ENCODE measurements at regions not wholly inside any gene's neighbourhood (a gene's known extent, or its start where the extent isn't known, plus 50 kb on each side); places are given as distances from the start of the nearest gene placed in this dataset.

DNA sequence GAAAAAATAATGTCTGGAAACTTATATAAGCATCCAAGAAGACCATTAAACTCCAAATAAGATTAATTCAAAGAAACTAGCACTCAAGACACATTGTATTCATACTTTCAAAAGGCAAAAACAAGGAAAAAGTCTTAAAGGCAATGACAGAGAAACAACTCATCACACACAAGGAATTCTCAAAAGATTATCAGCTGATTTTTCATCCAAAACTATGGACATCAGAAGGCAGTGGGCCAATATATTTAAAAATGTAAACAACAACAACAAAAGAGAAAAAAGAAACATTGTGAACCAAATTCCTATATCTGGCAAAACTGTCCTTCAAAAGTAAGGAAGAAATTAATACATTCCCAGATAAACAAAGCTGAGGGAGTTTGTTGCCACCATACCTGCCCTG is 711.4 kb upstream of the GALNTL6 start:
- BruUV-seq (replicated peaks): no TSS peak
- no peak for DNase-seq

DNA sequence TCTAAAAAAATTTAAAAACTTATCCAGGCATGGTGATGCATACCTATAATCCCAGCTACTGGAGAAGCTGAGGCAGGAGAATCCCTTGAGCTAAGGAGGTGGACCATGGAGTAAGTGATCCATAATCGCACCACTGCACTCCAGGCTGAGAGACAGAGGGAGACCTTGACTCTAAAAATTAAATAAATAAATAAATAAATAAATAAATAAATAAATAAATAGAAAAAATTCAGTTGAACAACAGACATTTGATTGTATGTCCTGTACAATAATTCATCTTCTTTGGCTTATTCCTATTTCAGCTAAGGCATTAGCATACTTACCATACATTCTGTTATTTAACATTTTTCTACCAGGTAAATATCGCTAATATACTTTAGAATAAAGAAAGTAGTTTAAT is 726.1 kb upstream of the GALNTL6 start:
- no TSS peak for BruUV-seq (replicated peaks)
- no peaks in the 10 kb centered on the region for H3K4me1 ChIP-seq
- no peak overlapping the region for H3K4me3 ChIP-seq (ENCODE audit: low read depth, low read length)
- CTCF ChIA-PET: no interaction called here
- H3K27me3 ChIP-seq (replicated peaks; ENCODE audit: control insufficient read depth, insufficient read depth, low read length): no peaks in the 10 kb centered on the region
- no peaks in the 10 kb centered on the region for H3K36me3 ChIP-seq (ENCODE audit: control insufficient read depth, insufficient read depth, low read length)
- Mint-ChIP-seq H3K4me3 (ENCODE audit: unreplicated experiment) (no peak overlapping the region), H3K27ac (ENCODE audit: unreplicated experiment) (no peak overlapping the region), H3K36me3 (ENCODE audit: insufficient read depth, unreplicated experiment) (no peaks in the 10 kb centered on the region), H3K4me1 (ENCODE audit: low read depth, unreplicated experiment) (no peaks in the 10 kb centered on the region), H3K9me3 (ENCODE audit: unreplicated experiment) (peaks cover 15% of the 10 kb centered on the region), H3K27me3 (ENCODE audit: insufficient read depth, unreplicated experiment) (no peaks in the 10 kb centered on the region)
- H3K9me3 ChIP-seq: peaks cover 13% of the 10 kb centered on the region
- intact Hi-C loops (cut with micrococcal nuclease; ENCODE audit: unreplicated experiment): no loop called here
- POLR2A ChIA-PET: no interaction called here
- TF ChIP-seq, protein P1, sequence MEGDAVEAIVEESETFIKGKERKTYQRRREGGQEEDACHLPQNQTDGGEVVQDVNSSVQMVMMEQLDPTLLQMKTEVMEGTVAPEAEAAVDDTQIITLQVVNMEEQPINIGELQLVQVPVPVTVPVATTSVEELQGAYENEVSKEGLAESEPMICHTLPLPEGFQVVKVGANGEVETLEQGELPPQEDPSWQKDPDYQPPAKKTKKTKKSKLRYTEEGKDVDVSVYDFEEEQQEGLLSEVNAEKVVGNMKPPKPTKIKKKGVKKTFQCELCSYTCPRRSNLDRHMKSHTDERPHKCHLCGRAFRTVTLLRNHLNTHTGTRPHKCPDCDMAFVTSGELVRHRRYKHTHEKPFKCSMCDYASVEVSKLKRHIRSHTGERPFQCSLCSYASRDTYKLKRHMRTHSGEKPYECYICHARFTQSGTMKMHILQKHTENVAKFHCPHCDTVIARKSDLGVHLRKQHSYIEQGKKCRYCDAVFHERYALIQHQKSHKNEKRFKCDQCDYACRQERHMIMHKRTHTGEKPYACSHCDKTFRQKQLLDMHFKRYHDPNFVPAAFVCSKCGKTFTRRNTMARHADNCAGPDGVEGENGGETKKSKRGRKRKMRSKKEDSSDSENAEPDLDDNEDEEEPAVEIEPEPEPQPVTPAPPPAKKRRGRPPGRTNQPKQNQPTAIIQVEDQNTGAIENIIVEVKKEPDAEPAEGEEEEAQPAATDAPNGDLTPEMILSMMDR (IDR thresholded peaks at IDR 0.05; ENCODE audit: insufficient read depth in 1 of 2, low read depth in 1 of 2, low read length in 1 of 2, severe bottlenecking in 1 of 2, unreplicated experiment in 1 of 2): no peak
- DNase-seq: no peak

More for the DNA sequence above, 711.4 kb upstream of the GALNTL6 start:
- Histone ChIP-seq H3K9me3 (no peaks in the 10 kb centered on the region), H3K4me3 (ENCODE audit: low read depth, low read length) (no peak overlapping the region), H3K27me3 (replicated peaks; ENCODE audit: control insufficient read depth, insufficient read depth, low read length) (no peaks in the 10 kb centered on the region), H3K36me3 (ENCODE audit: control insufficient read depth, insufficient read depth, low read length) (no peaks in the 10 kb centered on the region), H3K4me1 (no peaks in the 10 kb centered on the region)
- CTCF ChIA-PET: no interaction called here
- Mint-ChIP-seq H3K9me3 (ENCODE audit: unreplicated experiment) (no peaks in the 10 kb centered on the region), H3K27ac (ENCODE audit: unreplicated experiment) (no peak overlapping the region), H3K4me1 (ENCODE audit: low read depth, unreplicated experiment) (no peaks in the 10 kb centered on the region), H3K27me3 (ENCODE audit: insufficient read depth, unreplicated experiment) (no peaks in the 10 kb centered on the region), H3K4me3 (ENCODE audit: unreplicated experiment) (no peak overlapping the region), H3K36me3 (ENCODE audit: insufficient read depth, unreplicated experiment) (no peaks in the 10 kb centered on the region)
- intact Hi-C loops (cut with micrococcal nuclease; ENCODE audit: unreplicated experiment): no loop called here
- TF ChIP-seq, protein P1 (IDR thresholded peaks at IDR 0.05; ENCODE audit: insufficient read depth in 1 of 2, low read depth in 1 of 2, low read length in 1 of 2, severe bottlenecking in 1 of 2, unreplicated experiment in 1 of 2): no peak
- POLR2A ChIA-PET: no interaction called here

DNA sequence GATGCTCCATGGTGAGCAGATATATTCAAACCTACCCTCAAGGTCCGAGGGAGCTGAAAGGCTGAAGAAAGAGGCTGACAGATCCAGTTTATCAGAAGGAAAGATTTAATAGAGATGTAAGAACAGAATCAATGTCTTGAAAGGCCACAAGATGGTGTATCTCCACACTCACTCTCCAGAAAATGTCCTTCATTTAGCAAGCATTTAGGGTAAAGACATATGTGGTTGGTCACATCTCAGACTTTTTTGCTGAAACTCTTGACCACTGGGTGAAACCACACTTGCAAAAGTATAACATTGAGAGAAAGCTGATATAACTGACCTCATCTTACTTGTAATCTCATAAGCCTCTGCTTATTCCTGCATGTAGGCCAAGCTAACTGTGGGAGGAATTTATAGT is 745.8 kb upstream of the GALNTL6 start:
- TF ChIP-seq, protein P1 (IDR thresholded peaks at IDR 0.05; ENCODE audit: insufficient read depth in 1 of 2, low read depth in 1 of 2, low read length in 1 of 2, severe bottlenecking in 1 of 2, unreplicated experiment in 1 of 2): no peak
- no peak overlapping the region for H3K4me3 ChIP-seq (ENCODE audit: low read depth, low read length)
- Mint-ChIP-seq H3K27me3 (ENCODE audit: insufficient read depth, unreplicated experiment) (no peaks in the 10 kb centered on the region), H3K27ac (ENCODE audit: unreplicated experiment) (no peak overlapping the region), H3K36me3 (ENCODE audit: insufficient read depth, unreplicated experiment) (no peaks in the 10 kb centered on the region), H3K9me3 (ENCODE audit: unreplicated experiment) (no peaks in the 10 kb centered on the region), H3K4me1 (ENCODE audit: low read depth, unreplicated experiment) (no peaks in the 10 kb centered on the region), H3K4me3 (ENCODE audit: unreplicated experiment) (no peak overlapping the region)
- H3K4me1 ChIP-seq: no peaks in the 10 kb centered on the region
- no peaks in the 10 kb centered on the region for H3K36me3 ChIP-seq (ENCODE audit: control insufficient read depth, insufficient read depth, low read length)
- no peak for DNase-seq
- H3K9me3 ChIP-seq: no peaks in the 10 kb centered on the region
- ChIA-PET CTCF (no interaction called here), POLR2A (no interaction called here)
- no TSS peak for BruUV-seq (replicated peaks)
- intact Hi-C loops (cut with micrococcal nuclease; ENCODE audit: unreplicated experiment): loop anchor here (1.0 kb wide), 1 partner anchor 119 kb away; no protein-coding TSS in a partner anchor
- H3K27me3 ChIP-seq (replicated peaks; ENCODE audit: control insufficient read depth, insufficient read depth, low read length): no peaks in the 10 kb centered on the region
